ENCODE measurements at regions not wholly inside any gene's neighbourhood (a gene's known extent, or its start where the extent isn't known, plus 50 kb on each side); places are given as distances from the start of the nearest gene placed in this dataset.

DNA sequence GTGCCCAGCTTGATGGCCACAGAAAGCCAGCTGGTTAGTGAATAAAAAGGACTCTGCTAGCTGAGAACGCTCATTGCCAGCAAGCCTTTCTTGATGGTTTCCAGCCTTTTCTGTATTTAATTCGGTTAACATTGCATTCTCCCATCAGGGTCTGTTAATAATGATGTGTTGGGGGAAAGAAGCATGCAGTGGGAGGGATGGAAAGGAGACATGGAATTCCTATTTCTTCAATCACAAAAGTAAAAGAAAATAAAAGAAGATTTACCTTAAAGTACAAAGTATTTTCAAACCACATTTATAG, 141.9 kb upstream of the RBBP8 start:
- peaks cover 3% of the 10 kb centered on the region for H3K27me3 Mint-ChIP-seq (ENCODE audit: low read depth)
- POLR2A ChIA-PET = no interaction called here
- H3K36me3 Mint-ChIP-seq = no peaks in the 10 kb centered on the region
- H3K27ac Mint-ChIP-seq = no peak overlapping the region
- TF ChIP-seq GTF2I (CRISPR knock-in tag; conservative IDR thresholded peaks at IDR 0.05) = no peak
- no peak for TF ChIP-seq ZNF317 (CRISPR knock-in tag; IDR thresholded peaks at IDR 0.05; ENCODE audit: borderline replicate concordance, low read depth)
- TF ChIP-seq, protein P1, sequence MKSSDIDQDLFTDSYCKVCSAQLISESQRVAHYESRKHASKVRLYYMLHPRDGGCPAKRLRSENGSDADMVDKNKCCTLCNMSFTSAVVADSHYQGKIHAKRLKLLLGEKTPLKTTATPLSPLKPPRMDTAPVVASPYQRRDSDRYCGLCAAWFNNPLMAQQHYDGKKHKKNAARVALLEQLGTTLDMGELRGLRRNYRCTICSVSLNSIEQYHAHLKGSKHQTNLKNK (CRISPR knock-in tag; IDR thresholded peaks at IDR 0.05) = no peak
- TF ChIP-seq, protein P2, sequence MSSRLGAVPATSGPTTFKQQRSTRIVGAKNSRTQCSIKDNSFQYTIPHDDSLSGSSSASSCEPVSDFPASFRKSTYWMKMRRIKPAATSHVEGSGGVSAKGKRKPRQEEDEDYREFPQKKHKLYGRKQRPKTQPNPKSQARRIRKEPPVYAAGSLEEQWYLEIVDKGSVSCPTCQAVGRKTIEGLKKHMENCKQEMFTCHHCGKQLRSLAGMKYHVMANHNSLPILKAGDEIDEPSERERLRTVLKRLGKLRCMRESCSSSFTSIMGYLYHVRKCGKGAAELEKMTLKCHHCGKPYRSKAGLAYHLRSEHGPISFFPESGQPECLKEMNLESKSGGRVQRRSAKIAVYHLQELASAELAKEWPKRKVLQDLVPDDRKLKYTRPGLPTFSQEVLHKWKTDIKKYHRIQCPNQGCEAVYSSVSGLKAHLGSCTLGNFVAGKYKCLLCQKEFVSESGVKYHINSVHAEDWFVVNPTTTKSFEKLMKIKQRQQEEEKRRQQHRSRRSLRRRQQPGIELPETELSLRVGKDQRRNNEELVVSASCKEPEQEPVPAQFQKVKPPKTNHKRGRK (CRISPR knock-in tag; IDR thresholded peaks at IDR 0.05; ENCODE audit: borderline replicate concordance) = no peak
- TF ChIP-seq, protein P3, sequence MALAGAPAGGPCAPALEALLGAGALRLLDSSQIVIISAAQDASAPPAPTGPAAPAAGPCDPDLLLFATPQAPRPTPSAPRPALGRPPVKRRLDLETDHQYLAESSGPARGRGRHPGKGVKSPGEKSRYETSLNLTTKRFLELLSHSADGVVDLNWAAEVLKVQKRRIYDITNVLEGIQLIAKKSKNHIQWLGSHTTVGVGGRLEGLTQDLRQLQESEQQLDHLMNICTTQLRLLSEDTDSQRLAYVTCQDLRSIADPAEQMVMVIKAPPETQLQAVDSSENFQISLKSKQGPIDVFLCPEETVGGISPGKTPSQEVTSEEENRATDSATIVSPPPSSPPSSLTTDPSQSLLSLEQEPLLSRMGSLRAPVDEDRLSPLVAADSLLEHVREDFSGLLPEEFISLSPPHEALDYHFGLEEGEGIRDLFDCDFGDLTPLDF (CRISPR knock-in tag; IDR thresholded peaks at IDR 0.05) = no peak
- no peak for TF ChIP-seq ZNF671 (CRISPR knock-in tag; IDR thresholded peaks at IDR 0.05)
- DNase-seq (ENCODE audit: low spot score) (no peak), ATAC-seq (no peak)
- no peaks in the 10 kb centered on the region for H3K9me3 Mint-ChIP-seq
- H3K4me1 Mint-ChIP-seq = no peaks in the 10 kb centered on the region
- CTCF ChIA-PET = interaction anchor here (1.5 to 2.6 kb wide), 3 partner anchors 7 to 192 kb away, joined by 3 to 10 read pairs (median 5); no protein-coding TSS in a partner anchor
- H3K4me3 Mint-ChIP-seq = no peak overlapping the region

DNA sequence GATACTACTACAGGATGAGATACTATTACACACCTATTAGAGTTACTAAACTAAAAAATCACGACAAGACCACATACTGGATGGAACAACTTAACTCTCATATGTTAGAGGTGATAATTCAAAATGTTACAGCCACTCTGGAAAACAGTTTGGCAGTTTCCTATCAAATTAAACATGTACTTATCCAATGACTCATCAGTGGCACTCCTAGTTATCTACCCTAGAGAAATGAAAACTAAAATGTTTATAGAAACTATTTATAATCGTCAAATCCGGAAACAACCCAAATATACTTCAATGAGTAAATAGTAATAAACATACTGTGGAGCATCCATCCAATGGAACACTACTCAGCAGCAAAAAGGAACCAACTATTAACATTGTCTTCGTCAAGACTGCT, 137.0 kb upstream of the RBBP8 start:
- Mint-ChIP-seq H3K4me1 (peaks cover 7% of the 10 kb centered on the region), H3K4me3 (no peak overlapping the region), H3K27me3 (ENCODE audit: low read depth) (peaks cover 3% of the 10 kb centered on the region; the same call in 1 of the 2 replicates), H3K9me3 (no peaks in the 10 kb centered on the region), H3K36me3 (no peaks in the 10 kb centered on the region), H3K27ac (no peak overlapping the region)
- TF ChIP-seq, protein P4, sequence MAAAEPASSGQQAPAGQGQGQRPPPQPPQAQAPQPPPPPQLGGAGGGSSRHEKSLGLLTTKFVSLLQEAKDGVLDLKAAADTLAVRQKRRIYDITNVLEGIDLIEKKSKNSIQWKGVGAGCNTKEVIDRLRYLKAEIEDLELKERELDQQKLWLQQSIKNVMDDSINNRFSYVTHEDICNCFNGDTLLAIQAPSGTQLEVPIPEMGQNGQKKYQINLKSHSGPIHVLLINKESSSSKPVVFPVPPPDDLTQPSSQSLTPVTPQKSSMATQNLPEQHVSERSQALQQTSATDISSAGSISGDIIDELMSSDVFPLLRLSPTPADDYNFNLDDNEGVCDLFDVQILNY (CRISPR knock-in tag; IDR thresholded peaks at IDR 0.05) = no peak
- TF ChIP-seq EMX1 (CRISPR knock-in tag; IDR thresholded peaks at IDR 0.05) (no peak), SOX15 (CRISPR knock-in tag; IDR thresholded peaks at IDR 0.05) (no peak), RORB (CRISPR knock-in tag; IDR thresholded peaks at IDR 0.05) (no peak), NFYB (CRISPR knock-in tag; conservative IDR thresholded peaks at IDR 0.05; ENCODE audit: low read depth) (no peak), JAZF1 (CRISPR knock-in tag; IDR thresholded peaks at IDR 0.05) (no peak), MYBL2 (CRISPR knock-in tag; IDR thresholded peaks at IDR 0.05) (no peak), TEAD4 (CRISPR knock-in tag; IDR thresholded peaks at IDR 0.05) (no peak), RELA (CRISPR knock-in tag; IDR thresholded peaks at IDR 0.05; ENCODE audit: borderline replicate concordance) (no peak)
- TF ChIP-seq, protein P5, sequence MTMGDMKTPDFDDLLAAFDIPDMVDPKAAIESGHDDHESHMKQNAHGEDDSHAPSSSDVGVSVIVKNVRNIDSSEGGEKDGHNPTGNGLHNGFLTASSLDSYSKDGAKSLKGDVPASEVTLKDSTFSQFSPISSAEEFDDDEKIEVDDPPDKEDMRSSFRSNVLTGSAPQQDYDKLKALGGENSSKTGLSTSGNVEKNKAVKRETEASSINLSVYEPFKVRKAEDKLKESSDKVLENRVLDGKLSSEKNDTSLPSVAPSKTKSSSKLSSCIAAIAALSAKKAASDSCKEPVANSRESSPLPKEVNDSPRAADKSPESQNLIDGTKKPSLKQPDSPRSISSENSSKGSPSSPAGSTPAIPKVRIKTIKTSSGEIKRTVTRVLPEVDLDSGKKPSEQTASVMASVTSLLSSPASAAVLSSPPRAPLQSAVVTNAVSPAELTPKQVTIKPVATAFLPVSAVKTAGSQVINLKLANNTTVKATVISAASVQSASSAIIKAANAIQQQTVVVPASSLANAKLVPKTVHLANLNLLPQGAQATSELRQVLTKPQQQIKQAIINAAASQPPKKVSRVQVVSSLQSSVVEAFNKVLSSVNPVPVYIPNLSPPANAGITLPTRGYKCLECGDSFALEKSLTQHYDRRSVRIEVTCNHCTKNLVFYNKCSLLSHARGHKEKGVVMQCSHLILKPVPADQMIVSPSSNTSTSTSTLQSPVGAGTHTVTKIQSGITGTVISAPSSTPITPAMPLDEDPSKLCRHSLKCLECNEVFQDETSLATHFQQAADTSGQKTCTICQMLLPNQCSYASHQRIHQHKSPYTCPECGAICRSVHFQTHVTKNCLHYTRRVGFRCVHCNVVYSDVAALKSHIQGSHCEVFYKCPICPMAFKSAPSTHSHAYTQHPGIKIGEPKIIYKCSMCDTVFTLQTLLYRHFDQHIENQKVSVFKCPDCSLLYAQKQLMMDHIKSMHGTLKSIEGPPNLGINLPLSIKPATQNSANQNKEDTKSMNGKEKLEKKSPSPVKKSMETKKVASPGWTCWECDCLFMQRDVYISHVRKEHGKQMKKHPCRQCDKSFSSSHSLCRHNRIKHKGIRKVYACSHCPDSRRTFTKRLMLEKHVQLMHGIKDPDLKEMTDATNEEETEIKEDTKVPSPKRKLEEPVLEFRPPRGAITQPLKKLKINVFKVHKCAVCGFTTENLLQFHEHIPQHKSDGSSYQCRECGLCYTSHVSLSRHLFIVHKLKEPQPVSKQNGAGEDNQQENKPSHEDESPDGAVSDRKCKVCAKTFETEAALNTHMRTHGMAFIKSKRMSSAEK (CRISPR knock-in tag; IDR thresholded peaks at IDR 0.05; ENCODE audit: borderline replicate concordance) = no peak
- TF ChIP-seq, protein P6, sequence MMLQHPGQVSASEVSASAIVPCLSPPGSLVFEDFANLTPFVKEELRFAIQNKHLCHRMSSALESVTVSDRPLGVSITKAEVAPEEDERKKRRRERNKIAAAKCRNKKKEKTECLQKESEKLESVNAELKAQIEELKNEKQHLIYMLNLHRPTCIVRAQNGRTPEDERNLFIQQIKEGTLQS (CRISPR knock-in tag; conservative IDR thresholded peaks at IDR 0.05) = no peak
- TF ChIP-seq, protein P7, sequence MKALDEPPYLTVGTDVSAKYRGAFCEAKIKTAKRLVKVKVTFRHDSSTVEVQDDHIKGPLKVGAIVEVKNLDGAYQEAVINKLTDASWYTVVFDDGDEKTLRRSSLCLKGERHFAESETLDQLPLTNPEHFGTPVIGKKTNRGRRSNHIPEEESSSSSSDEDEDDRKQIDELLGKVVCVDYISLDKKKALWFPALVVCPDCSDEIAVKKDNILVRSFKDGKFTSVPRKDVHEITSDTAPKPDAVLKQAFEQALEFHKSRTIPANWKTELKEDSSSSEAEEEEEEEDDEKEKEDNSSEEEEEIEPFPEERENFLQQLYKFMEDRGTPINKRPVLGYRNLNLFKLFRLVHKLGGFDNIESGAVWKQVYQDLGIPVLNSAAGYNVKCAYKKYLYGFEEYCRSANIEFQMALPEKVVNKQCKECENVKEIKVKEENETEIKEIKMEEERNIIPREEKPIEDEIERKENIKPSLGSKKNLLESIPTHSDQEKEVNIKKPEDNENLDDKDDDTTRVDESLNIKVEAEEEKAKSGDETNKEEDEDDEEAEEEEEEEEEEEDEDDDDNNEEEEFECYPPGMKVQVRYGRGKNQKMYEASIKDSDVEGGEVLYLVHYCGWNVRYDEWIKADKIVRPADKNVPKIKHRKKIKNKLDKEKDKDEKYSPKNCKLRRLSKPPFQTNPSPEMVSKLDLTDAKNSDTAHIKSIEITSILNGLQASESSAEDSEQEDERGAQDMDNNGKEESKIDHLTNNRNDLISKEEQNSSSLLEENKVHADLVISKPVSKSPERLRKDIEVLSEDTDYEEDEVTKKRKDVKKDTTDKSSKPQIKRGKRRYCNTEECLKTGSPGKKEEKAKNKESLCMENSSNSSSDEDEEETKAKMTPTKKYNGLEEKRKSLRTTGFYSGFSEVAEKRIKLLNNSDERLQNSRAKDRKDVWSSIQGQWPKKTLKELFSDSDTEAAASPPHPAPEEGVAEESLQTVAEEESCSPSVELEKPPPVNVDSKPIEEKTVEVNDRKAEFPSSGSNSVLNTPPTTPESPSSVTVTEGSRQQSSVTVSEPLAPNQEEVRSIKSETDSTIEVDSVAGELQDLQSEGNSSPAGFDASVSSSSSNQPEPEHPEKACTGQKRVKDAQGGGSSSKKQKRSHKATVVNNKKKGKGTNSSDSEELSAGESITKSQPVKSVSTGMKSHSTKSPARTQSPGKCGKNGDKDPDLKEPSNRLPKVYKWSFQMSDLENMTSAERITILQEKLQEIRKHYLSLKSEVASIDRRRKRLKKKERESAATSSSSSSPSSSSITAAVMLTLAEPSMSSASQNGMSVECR (CRISPR knock-in tag; IDR thresholded peaks at IDR 0.05; ENCODE audit: borderline replicate concordance) = no peak
- TF ChIP-seq, protein P8, sequence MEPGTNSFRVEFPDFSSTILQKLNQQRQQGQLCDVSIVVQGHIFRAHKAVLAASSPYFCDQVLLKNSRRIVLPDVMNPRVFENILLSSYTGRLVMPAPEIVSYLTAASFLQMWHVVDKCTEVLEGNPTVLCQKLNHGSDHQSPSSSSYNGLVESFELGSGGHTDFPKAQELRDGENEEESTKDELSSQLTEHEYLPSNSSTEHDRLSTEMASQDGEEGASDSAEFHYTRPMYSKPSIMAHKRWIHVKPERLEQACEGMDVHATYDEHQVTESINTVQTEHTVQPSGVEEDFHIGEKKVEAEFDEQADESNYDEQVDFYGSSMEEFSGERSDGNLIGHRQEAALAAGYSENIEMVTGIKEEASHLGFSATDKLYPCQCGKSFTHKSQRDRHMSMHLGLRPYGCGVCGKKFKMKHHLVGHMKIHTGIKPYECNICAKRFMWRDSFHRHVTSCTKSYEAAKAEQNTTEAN (CRISPR knock-in tag; IDR thresholded peaks at IDR 0.05) = no peak
- ATAC-seq = no peak
- POLR2A ChIA-PET = no interaction called here
- CTCF ChIA-PET = interaction anchor here (0.6 kb wide), 1 partner anchor 187 kb away, joined by 4 read pairs; no protein-coding TSS in a partner anchor
- DNase-seq (ENCODE audit: low spot score) = no peak

All from WTC11 (cell line).